Thyroid gland (tissue), 4 donors: ENCODE measurements at regions not wholly inside any gene's neighbourhood (a gene's known extent, or its start where the extent isn't known, plus 50 kb on each side); places are given as distances from the start of the nearest gene placed in this dataset.

Source experiments
- CTCF ChIP-seq, 6 experiments: fragments of 200-600 bp in 3 of 6; fragments of 450-650 bp in 3 of 6; sonication (generic) in 3 of 6; IDR thresholded peaks; one replicate each; pipeline ENCODE4 v1.5.1; 2016 to 2019; ENCODE audit warnings: antibody characterized with exemption in 6 of 6, mild to moderate bottlenecking in 2 of 6, inconsistent platforms in 1 of 6, moderate library complexity in 1 of 6
- POLR2A ChIP-seq, 2 donors: fragments of 450-650 bp; IDR thresholded peaks; one replicate each; pipeline ENCODE4 v1.6.1; 2017; ENCODE audit warnings: antibody characterized with exemption in 2 of 2, mild to moderate bottlenecking in 2 of 2, moderate library complexity in 1 of 2

- TF ChIP-seq CTCF (IDR thresholded peaks at IDR 0.05), result no peak
- no peak for TF ChIP-seq POLR2A (IDR thresholded peaks at IDR 0.05)
Measured at GRCh38 chr18:65487569-65487968, 263.2 kb upstream of the CDH7 start.
